ENCODE measurements at regions not wholly inside any gene's neighbourhood (a gene's known extent, or its start where the extent isn't known, plus 50 kb on each side); places are given as distances from the start of the nearest gene placed in this dataset.

DNA sequence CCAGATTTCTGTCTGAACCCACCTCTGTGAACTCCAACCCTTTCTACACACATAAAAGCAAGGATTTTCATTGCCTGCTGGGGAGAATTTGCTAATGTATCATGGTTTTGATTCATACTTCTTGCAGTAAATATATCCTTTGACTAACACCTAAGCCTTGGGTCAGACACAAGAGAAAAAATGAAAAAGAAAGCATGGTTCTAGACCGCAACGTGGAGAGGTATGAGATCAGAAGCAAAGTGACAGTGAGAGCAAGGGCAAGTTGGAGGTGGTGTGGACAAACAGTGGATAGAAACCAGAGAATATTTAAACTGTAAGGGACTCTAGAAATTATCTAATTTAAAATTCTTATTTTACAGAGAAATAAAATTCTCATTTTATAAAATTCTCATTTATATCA, 212.9 kb upstream of the SEMA6A start (continued):
- TF ChIP-seq, protein P1, sequence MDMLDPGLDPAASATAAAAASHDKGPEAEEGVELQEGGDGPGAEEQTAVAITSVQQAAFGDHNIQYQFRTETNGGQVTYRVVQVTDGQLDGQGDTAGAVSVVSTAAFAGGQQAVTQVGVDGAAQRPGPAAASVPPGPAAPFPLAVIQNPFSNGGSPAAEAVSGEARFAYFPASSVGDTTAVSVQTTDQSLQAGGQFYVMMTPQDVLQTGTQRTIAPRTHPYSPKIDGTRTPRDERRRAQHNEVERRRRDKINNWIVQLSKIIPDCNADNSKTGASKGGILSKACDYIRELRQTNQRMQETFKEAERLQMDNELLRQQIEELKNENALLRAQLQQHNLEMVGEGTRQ (CRISPR knock-in tag; IDR thresholded peaks at IDR 0.05), result no peak
- TF ChIP-seq, protein P2, sequence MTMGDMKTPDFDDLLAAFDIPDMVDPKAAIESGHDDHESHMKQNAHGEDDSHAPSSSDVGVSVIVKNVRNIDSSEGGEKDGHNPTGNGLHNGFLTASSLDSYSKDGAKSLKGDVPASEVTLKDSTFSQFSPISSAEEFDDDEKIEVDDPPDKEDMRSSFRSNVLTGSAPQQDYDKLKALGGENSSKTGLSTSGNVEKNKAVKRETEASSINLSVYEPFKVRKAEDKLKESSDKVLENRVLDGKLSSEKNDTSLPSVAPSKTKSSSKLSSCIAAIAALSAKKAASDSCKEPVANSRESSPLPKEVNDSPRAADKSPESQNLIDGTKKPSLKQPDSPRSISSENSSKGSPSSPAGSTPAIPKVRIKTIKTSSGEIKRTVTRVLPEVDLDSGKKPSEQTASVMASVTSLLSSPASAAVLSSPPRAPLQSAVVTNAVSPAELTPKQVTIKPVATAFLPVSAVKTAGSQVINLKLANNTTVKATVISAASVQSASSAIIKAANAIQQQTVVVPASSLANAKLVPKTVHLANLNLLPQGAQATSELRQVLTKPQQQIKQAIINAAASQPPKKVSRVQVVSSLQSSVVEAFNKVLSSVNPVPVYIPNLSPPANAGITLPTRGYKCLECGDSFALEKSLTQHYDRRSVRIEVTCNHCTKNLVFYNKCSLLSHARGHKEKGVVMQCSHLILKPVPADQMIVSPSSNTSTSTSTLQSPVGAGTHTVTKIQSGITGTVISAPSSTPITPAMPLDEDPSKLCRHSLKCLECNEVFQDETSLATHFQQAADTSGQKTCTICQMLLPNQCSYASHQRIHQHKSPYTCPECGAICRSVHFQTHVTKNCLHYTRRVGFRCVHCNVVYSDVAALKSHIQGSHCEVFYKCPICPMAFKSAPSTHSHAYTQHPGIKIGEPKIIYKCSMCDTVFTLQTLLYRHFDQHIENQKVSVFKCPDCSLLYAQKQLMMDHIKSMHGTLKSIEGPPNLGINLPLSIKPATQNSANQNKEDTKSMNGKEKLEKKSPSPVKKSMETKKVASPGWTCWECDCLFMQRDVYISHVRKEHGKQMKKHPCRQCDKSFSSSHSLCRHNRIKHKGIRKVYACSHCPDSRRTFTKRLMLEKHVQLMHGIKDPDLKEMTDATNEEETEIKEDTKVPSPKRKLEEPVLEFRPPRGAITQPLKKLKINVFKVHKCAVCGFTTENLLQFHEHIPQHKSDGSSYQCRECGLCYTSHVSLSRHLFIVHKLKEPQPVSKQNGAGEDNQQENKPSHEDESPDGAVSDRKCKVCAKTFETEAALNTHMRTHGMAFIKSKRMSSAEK (CRISPR knock-in tag; IDR thresholded peaks at IDR 0.05; ENCODE audit: borderline replicate concordance), result no peak
- TF ChIP-seq ESRRA (CRISPR knock-in tag; IDR thresholded peaks at IDR 0.05; ENCODE audit: borderline replicate concordance) (no peak), NR2C2 (CRISPR knock-in tag; IDR thresholded peaks at IDR 0.05) (no peak), KAT7 (CRISPR knock-in tag; IDR thresholded peaks at IDR 0.05; ENCODE audit: borderline replicate concordance) (no peak), TEAD1 (CRISPR knock-in tag; IDR thresholded peaks at IDR 0.05) (no peak), GRHL2 (CRISPR knock-in tag; IDR thresholded peaks at IDR 0.05; ENCODE audit: insufficient replicate concordance, severe bottlenecking) (no peak), FOXJ3 (CRISPR knock-in tag; IDR thresholded peaks at IDR 0.05; ENCODE audit: borderline replicate concordance) (no peak)
- TF ChIP-seq, protein P3, sequence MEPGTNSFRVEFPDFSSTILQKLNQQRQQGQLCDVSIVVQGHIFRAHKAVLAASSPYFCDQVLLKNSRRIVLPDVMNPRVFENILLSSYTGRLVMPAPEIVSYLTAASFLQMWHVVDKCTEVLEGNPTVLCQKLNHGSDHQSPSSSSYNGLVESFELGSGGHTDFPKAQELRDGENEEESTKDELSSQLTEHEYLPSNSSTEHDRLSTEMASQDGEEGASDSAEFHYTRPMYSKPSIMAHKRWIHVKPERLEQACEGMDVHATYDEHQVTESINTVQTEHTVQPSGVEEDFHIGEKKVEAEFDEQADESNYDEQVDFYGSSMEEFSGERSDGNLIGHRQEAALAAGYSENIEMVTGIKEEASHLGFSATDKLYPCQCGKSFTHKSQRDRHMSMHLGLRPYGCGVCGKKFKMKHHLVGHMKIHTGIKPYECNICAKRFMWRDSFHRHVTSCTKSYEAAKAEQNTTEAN (CRISPR knock-in tag; IDR thresholded peaks at IDR 0.05), result no peak
- TF ChIP-seq, protein P4, sequence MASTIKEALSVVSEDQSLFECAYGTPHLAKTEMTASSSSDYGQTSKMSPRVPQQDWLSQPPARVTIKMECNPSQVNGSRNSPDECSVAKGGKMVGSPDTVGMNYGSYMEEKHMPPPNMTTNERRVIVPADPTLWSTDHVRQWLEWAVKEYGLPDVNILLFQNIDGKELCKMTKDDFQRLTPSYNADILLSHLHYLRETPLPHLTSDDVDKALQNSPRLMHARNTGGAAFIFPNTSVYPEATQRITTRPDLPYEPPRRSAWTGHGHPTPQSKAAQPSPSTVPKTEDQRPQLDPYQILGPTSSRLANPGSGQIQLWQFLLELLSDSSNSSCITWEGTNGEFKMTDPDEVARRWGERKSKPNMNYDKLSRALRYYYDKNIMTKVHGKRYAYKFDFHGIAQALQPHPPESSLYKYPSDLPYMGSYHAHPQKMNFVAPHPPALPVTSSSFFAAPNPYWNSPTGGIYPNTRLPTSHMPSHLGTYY (CRISPR knock-in tag; IDR thresholded peaks at IDR 0.05), result no peak

DNA sequence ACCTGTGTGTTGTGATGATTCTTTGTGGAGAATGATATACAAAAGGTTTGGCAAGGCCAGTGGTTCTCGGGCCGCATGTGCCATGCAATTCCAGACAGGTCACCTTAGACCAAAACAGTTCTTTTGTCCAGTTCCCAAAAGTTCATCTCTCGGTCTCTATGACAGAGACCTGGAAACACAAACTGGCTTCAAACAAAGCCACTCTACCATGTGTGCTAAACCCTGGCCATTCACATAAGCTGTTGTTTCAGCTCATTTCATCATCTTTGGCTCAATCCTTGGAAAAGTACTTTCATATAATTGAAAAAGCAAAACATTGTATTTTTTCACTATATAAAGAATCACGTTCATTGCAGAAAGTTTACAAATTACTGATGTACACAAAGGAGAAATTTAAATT, 210.5 kb upstream of the SEMA6A start:
- Mint-ChIP-seq H3K4me1 (peaks cover 7% of the 10 kb centered on the region; the same call in 1 of the 2 replicates), H3K9me3 (peaks cover 21% of the 10 kb centered on the region), H3K4me3 (no peak overlapping the region), H3K36me3 (peaks cover 22% of the 10 kb centered on the region), H3K27me3 (ENCODE audit: low read depth) (no peaks in the 10 kb centered on the region; the same call in 1 of the 2 replicates), H3K27ac (no peak overlapping the region)
- ChIA-PET CTCF (no interaction called here), POLR2A (no interaction called here)
- no peak for DNase-seq (ENCODE audit: low spot score)
- ATAC-seq, result no peak
- TF ChIP-seq GABPB1 (CRISPR knock-in tag; IDR thresholded peaks at IDR 0.05) (peak; percentile 75), TEAD1 (CRISPR knock-in tag; IDR thresholded peaks at IDR 0.05) (no peak), SMAD3 (CRISPR knock-in tag; IDR thresholded peaks at IDR 0.05; ENCODE audit: borderline replicate concordance) (no peak)

DNA sequence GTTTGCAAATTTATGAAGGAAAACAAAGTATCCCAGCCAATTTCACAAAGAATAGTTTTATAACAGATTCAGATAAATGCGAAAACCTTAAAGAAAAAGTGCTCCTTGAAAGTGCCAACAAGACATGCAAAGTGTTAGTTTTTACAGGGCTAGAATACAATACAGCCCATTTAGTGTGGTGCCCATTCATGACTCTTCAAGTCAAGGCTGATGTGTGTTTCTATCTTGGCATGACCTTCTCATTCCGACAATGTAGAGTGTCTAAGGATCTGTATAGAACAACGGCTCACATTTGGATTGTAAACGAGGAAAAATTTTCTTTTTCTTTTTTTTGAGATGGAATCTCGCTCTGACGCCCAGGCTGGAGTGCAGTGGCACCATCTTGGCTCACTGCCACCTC, 205.2 kb upstream of the SEMA6A start:
- ChIA-PET POLR2A (interaction anchor here (0.6 to 0.7 kb wide), 3 partner anchors 112 to 185 kb away, joined by 3 to 5 read pairs (median 3); no protein-coding TSS in a partner anchor), CTCF (interaction anchor here (0.6 kb wide), 1 partner anchor 677 kb away, joined by 6 read pairs; no protein-coding TSS in a partner anchor)
- no peaks in the 10 kb centered on the region for H3K27me3 Mint-ChIP-seq (ENCODE audit: low read depth)
- H3K9me3 Mint-ChIP-seq, result peaks cover 6% of the 10 kb centered on the region
- peaks cover 56% of the 10 kb centered on the region for H3K4me1 Mint-ChIP-seq
- no peak overlapping the region for H3K4me3 Mint-ChIP-seq
- no peak overlapping the region for H3K27ac Mint-ChIP-seq
- H3K36me3 Mint-ChIP-seq, result peaks cover 9% of the 10 kb centered on the region
- DNase-seq (ENCODE audit: low spot score) (no peak), ATAC-seq (no peak)
- TF ChIP-seq RELA (CRISPR knock-in tag; IDR thresholded peaks at IDR 0.05; ENCODE audit: borderline replicate concordance), result no peak
- TF ChIP-seq, protein P5, sequence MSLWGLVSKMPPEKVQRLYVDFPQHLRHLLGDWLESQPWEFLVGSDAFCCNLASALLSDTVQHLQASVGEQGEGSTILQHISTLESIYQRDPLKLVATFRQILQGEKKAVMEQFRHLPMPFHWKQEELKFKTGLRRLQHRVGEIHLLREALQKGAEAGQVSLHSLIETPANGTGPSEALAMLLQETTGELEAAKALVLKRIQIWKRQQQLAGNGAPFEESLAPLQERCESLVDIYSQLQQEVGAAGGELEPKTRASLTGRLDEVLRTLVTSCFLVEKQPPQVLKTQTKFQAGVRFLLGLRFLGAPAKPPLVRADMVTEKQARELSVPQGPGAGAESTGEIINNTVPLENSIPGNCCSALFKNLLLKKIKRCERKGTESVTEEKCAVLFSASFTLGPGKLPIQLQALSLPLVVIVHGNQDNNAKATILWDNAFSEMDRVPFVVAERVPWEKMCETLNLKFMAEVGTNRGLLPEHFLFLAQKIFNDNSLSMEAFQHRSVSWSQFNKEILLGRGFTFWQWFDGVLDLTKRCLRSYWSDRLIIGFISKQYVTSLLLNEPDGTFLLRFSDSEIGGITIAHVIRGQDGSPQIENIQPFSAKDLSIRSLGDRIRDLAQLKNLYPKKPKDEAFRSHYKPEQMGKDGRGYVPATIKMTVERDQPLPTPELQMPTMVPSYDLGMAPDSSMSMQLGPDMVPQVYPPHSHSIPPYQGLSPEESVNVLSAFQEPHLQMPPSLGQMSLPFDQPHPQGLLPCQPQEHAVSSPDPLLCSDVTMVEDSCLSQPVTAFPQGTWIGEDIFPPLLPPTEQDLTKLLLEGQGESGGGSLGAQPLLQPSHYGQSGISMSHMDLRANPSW (CRISPR knock-in tag; conservative IDR thresholded peaks at IDR 0.05; ENCODE audit: low read depth), result no peak
